H1 (cell line): ENCODE measurements at regions not wholly inside any gene's neighbourhood (a gene's known extent, or its start where the extent isn't known, plus 50 kb on each side); places are given as distances from the start of the nearest gene placed in this dataset.

ENCODE experiments used
- ATF2 ChIP-seq: IDR thresholded peaks from 2 replicates; pipeline ENCODE4 v1.6.1; 2012; ENCODE audit warnings: low read length, inconsistent platforms
- BRCA1 ChIP-seq: IDR thresholded peaks from 2 replicates; pipeline ENCODE4 v1.6.1; 2012; ENCODE audit warnings: low read depth, low read length, improper control_type of control experiment
- CTCF ChIP-seq, 3 experiments: IDR thresholded peaks; 1 replicate in 2 of 3; 2 replicates in 1 of 3; pipeline versions ENCODE4 v1.5.1 to v1.6.1; 2011; ENCODE audit warnings: low read length in 3 of 3, mild to moderate bottlenecking in 3 of 3, inconsistent platforms in 2 of 3, low read depth in 1 of 3, moderate library complexity in 1 of 3; ENCODE audit not compliant: insufficient read depth in 1 of 3; ENCODE audit errors: control extremely low read depth in 1 of 3
- GABPA ChIP-seq: IDR thresholded peaks from 2 replicates; pipeline ENCODE4 v1.6.1; 2011; ENCODE audit warnings: mild to moderate bottlenecking, low read length, moderate library complexity, borderline replicate concordance; ENCODE audit not compliant: insufficient read depth
- MAX ChIP-seq: IDR thresholded peaks from 2 replicates; pipeline ENCODE4 v1.6.1; 2012; ENCODE audit warnings: inconsistent platforms
- POLR2A ChIP-seq, 2 experiments: IDR thresholded peaks; 1 replicate in 1 of 2; 2 replicates in 1 of 2; pipeline ENCODE4 v1.6.1; 2011; ENCODE audit warnings: low read depth in 2 of 2, low read length in 2 of 2, mild to moderate bottlenecking in 2 of 2; ENCODE audit errors: control extremely low read depth in 1 of 2
- POLR2AphosphoS5 ChIP-seq: IDR thresholded peaks from 2 replicates; pipeline ENCODE4 v1.6.1; 2011; ENCODE audit warnings: low read depth, low read length
- RBBP5 ChIP-seq: IDR thresholded peaks from 2 replicates; pipeline ENCODE4 v1.7.1; 2012; ENCODE audit warnings: low read depth, mild to moderate bottlenecking, inconsistent platforms, low read length, moderate library complexity, borderline replicate concordance
- RNF2 ChIP-seq: fragments of 200-900, 300-1000 bp; sonication (generic); IDR thresholded peaks from 2 replicates; pipeline ENCODE4 v1.7.1; 2016; ENCODE audit warnings: borderline replicate concordance, low read depth, mild to moderate bottlenecking, antibody characterized with exemption, low read length; ENCODE audit not compliant: poor library complexity, severe bottlenecking; ENCODE audit errors: missing control alignments
- SIN3A ChIP-seq, 2 experiments: IDR thresholded peaks in 1 of 2; conservative IDR thresholded peaks in 1 of 2; 2 replicates each; pipeline ENCODE4 v1.6.1; 2011 to 2012; ENCODE audit warnings: low read length in 2 of 2, improper control_type of control experiment in 1 of 2, low read depth in 1 of 2, mild to moderate bottlenecking in 1 of 2
- TAF1 ChIP-seq: IDR thresholded peaks from 2 replicates; pipeline ENCODE4 v1.6.1; 2011; ENCODE audit warnings: mild to moderate bottlenecking, low read depth, low read length
- TF ChIP-seq, protein P1 (sequence below): IDR thresholded peaks from 2 replicates; pipeline ENCODE4 v1.6.1; 2011; ENCODE audit warnings: low read length, improper control_type of control experiment

DNA sequence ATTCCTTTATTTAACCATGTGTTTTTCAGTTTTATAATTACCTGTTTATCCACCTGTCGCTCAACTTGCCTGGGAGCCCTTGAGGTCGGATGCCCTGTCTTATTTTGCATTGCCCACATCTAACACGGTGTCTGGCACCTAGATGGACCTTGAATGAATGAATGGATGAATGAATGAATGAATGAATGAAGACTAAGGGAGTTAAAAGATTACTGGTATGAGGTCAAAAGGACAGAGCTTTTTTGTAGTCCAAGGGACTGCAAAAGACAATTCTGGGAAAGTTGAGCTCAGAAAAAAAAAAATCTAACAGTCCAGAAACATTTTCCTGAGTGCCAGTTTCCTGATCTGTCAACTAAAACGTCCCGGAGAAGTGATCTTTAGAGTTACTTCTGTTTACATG, 244.6 kb upstream of the MYOCD start:
- TF ChIP-seq RNF2 (no peak), TAF1 (no peak), BRCA1 (no peak), MAX (no peak), ATF2 (no peak), RBBP5 (no peak), SIN3A (conservative IDR thresholded peaks at IDR 0.05 in 1 of 2, IDR thresholded peaks at IDR 0.05 in 1 of 2; ENCODE audit: low read depth in 1 of 2, low read length in 2 of 2) (no peak), POLR2AphosphoS5 (no peak), CTCF (IDR thresholded peaks at IDR 0.05; ENCODE audit: control extremely low read depth in 1 of 3, insufficient read depth in 1 of 3, low read depth in 1 of 3, low read length in 3 of 3) (no peak), GABPA (no peak), POLR2A (IDR thresholded peaks at IDR 0.05; ENCODE audit: control extremely low read depth in 1 of 2, low read depth in 2 of 2, low read length in 2 of 2) (no peak)
- TF ChIP-seq, protein P1, sequence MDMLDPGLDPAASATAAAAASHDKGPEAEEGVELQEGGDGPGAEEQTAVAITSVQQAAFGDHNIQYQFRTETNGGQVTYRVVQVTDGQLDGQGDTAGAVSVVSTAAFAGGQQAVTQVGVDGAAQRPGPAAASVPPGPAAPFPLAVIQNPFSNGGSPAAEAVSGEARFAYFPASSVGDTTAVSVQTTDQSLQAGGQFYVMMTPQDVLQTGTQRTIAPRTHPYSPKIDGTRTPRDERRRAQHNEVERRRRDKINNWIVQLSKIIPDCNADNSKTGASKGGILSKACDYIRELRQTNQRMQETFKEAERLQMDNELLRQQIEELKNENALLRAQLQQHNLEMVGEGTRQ, result no peak
